ENCODE measurements at regions not wholly inside any gene's neighbourhood (a gene's known extent, or its start where the extent isn't known, plus 50 kb on each side); places are given as distances from the start of the nearest gene placed in this dataset.

GRCh38 chr5:155416765-155417164 lies 403.2 kb downstream of the KIF4B start:
- DNase-seq = no peak

DNA sequence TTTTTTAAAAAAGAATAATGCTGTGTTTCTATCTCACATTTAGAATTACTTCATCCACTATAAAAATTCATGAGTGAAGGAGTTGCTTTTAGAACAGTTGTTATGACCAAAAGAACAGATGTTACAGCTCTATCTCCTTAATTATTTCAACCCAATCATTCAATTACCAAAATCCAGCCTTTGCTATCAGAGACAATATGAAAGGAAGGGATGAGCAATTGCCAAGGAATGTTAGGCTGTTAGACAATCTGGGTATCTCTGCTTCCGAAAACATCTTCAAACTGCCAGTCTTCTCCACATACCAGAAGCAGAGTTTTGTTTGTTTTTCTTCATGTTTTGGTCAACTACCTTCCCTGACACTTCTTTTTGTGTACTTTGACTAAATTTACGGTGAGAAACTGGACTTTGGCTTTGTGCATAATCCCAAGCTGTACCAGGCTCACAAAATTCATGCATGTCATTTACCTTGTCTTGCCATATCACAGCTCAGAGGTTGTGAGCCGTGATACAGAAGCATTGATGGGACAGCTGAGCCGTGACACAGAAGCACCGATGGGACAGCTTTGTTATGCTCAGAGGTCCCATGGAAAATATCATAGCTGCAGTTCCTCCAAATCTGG lies 405.5 kb downstream of the KIF4B start:
- DNase-seq = peak; percentile 3

DNA sequence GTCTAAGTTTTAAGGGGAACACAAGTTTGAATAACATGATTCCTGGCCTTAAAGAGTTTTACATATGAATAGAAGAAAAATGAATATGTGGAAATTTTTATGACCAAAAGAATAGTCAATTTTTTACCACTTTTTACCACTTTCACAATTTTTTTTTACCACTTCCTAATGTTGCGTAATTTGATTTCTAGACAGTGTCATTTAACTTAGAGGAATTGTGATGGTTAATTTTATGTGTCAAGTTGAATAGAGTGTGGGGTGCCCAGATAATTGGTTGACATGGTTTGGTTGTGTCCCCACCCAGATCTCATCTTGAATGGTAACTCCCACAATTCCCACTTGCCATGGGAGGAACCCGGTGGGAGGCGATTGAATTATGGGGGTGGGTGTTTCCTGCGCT lies 416.6 kb downstream of the KIF4B start:
- no peak for DNase-seq

GRCh38 chr5:155434267-155434666 lies 420.7 kb downstream of the KIF4B start:
- DNase-seq = no peak

- DNase-seq = no peak
Measured at GRCh38 chr5:155434681-155435080, 421.1 kb downstream of the KIF4B start.

- DNase-seq = no peak
Measured at GRCh38 chr5:155441849-155442248, 428.3 kb downstream of the KIF4B start.

DNA sequence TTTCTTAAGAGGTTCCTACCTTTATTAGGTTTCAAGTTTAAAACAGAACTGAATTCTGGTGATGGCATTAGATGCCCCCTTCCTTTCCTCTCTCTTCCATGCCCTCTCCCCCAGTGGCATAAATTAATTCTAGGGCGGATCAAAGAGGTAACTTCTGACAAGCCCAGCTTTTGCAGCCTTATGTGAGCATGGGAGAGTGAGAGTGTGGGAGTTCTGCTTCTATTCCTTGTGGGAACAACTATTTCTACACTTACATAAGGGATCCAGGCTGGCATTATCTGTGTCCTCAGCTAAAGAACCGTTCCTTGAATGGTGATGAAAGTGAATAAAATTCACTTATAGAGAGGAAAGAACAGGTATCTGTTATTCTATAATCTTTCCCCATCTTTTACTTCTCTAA lies 437.6 kb downstream of the KIF4B start:
- no peak for DNase-seq

DNA sequence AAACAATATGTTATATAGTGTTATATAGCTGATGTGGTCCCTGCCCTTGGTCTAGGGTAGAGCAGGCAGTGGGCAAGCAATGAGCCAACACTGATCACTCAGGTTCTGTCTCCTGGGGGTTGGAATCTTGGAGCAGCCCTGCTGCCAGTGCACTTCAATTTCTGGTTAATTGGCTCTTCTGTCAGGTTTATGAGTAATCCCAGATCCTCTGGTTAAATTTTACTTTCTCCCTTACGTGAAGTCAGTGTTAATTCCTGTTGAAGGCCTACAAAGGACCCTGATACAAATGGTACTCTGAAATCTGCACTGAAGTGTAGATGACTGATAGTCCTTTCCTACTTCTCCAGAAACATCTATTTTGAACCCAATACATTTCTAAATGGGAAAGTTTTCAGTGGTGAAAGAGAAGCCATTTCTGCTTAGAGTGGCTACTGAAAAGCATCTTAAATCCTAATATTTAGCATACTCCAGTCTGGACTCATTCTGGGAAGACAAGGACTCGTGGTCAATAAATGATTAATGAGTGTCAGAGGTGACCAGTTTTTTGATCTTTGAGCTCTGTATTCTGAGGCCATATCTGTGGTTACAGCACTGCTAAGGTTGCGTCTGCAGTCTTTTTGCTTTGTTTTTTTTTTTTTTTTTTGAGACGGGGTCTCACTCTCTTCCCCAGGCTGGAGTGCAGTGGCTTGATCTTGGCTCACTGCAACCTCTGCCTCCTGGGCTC lies 442.4 kb downstream of the KIF4B start:
- no peak for DNase-seq

- DNase-seq = no peak
Measured at GRCh38 chr5:155459889-155460500, 446.4 kb downstream of the KIF4B start.

DNA sequence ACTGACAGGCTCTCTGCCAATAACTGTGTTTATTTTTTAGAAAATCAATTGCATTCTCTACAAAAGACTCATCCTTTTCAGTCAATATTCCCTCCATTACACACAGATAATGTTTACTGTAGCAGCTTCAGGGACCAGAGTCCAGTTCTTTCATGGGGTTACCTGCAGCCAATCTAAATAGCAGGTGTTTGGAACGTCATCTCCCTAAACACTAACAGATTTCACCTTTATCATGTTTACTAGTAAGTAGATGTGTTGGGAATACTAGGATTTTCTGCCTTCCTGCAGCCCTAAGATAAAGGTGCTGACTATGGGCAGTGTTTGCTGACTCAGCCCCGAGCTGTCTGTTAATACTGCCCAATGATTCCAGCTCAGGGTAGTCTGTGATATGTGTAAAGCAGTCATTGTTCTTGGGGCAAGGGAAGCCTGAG lies 447.0 kb downstream of the KIF4B start:
- no peak for DNase-seq

DNA sequence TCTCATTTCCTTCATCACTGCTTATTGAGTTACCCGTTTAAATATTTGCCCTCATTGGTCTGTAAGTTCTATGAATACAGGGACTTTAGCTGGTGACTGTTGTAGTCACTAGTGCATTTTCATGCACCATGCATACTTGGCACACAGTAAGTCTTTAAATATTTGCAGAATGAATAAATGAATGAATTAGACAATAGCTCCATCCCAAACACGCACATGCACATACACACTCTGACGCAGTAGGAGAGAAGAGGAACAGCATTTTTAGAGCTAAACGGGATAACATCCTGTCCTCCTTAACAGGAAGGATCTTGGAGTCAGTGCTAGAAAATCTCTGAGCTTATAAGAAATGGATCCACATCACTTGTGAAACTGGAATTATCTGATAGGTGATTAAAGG lies 447.7 kb downstream of the KIF4B start:
- DNase-seq = no peak

DNA sequence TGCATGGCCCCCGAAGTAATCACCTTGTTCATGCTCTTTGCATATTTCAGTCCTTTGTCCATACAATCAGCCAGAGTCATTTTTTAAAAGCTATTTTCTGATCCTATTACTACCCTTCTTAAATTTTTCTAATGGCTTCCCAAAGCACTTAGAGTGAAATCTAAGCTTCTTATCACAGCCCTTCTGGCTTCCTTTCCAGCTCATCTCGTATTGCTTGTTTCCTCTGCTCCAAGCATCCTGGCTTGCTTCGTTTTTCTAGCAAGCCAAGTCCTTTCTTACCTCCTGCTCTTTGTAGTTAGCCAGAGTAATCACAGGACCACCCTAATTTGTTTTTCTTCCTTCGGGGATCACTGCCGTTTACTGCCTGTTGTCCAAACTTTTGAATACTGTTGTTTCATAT lies 453.3 kb downstream of the KIF4B start:
- no peak for DNase-seq

DNA sequence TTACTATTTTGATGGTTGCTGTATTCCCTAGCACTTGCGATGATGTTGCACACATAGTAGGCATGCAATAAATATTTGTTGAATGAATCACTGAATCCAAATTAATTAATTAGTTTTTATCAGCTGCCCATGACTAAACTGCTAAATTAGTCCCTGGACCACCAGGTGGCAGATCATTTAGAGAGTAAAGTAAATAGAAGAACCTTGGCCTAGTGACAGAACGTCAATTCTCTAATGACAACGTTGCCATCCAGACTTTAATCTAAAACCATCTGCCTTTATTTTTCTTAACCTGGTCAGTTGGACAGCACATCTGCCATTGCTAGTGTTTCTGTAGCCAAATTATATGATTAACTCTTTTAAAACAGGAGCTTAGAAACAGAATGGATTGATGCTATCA lies 457.5 kb downstream of the KIF4B start:
- no peak for DNase-seq

- DNase-seq = no peak
Measured at GRCh38 chr5:155472780-155473179, 459.2 kb downstream of the KIF4B start.

DNA sequence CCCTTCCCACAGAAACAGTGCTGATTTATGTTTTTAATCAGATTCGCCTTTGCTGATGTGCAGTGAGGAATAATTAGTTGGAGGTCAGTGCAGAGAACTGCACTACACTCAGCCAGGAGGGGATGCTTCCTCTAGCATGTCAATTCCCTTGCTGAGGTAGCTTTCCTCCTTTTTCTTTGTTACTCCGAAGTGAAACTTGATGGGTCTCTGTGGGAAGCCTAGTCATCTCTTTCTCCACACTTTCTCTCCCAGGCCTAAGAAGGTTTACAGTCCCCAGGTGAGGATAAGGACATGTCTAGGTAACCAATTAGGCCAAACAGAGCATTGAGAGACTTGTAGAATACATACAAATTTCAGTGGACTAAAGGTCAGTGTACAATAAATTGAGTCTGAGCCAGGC lies 461.8 kb downstream of the KIF4B start:
- no peak for DNase-seq

DNA sequence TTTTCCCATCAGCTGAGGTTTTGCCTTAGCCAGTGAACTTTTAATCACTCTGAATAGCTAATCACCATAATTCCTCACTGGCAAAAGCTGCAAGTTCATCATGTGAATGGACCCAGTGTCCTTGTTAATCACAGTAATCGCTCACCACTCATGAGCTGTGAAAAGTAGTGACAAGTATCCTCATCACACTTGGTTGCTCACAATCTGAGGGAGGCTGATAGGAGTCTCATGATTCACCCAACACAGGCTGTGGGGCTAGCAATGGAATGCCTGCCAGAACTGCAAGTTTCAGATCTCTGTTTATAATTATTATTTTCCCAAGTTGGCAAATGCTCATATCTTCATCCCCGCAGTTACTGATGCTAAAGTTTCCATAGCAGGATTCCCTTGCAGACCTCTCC lies 467.2 kb downstream of the KIF4B start:
- DNase-seq = no peak

DNA sequence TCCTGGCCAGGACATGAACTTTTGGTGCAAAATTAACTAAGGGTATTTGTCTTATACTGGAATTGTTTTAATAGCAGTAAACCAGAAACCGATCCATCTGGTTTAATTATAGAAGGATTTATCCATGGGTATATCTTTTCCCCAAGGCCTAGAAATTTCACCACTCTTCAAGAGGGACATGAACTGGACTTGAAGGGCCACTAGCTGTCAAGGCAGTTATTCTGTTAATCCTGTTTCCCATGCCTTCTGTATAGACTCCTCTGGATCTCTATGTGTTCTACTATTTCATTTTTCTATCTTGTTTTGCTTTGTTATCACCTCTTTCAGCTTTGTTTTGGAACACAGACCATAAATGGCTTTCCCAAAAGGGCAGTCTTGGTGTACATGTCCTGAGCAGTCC lies 467.6 kb downstream of the KIF4B start:
- no peak for DNase-seq

GRCh38 chr5:155482428-155482827 lies 468.9 kb downstream of the KIF4B start:
- DNase-seq = no peak

DNA sequence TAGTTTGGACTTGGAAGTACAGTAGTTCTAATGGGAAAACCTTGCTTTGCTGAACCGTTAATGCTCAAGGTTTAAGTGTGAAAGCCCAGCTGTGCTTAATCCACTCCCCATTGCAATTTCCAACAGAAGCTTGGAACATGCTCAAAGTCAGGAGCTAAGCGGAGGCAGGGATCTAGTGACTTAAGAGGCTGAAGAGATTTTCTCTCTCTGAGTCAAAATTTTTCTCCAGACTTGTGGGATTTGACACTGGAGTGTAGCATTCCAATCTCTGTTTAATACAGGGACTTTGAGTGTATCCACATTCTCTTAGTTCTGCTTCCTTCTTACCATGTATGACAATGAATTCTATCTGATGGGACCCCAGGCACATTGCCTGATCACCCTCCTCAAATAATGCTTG lies 471.8 kb downstream of the KIF4B start:
- DNase-seq = no peak

DNA sequence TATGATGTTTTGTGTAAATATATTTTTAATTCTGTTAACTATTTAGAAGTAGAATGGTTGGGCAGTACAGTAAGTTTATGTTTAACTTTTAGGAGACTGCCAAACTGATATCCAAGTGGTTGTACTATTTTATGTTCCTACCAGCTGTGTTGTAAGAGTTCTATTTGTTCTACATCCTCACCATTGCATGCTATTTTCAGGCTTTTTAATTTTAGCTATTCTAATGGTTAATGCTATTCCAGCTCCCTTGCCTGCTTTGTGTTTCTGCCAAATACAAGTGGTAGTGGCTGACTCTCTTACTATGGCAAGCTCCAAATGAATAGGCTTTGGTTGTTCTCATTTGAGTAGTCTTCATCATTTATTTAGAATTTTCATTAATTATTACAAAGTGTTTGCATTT lies 476.4 kb downstream of the KIF4B start:
- no peak for DNase-seq

- no peak for DNase-seq
Measured at GRCh38 chr5:155492191-155492590, 478.6 kb downstream of the KIF4B start.

DNA sequence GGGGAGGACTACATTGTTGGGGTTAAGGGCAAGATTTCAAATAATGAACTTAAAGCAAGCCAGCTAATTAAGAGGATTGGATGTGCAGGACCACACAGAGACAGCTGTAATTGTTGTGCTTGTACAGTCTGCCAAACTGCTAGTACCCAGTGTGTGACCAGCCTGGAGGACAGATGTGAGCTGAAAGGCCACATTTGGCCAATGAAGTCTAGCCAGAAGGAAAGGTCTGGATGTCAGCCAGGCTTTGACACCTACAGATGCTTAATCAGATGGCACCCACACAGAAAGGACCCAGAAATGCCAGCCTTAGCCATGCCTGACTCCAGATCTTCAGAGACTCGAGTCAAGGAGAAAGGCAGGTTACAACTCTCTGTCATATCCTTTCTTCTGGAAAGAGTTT lies 491.1 kb downstream of the KIF4B start:
- no peak for DNase-seq

- no peak for DNase-seq
Measured at GRCh38 chr5:155507363-155507762, 493.8 kb downstream of the KIF4B start.

DNA sequence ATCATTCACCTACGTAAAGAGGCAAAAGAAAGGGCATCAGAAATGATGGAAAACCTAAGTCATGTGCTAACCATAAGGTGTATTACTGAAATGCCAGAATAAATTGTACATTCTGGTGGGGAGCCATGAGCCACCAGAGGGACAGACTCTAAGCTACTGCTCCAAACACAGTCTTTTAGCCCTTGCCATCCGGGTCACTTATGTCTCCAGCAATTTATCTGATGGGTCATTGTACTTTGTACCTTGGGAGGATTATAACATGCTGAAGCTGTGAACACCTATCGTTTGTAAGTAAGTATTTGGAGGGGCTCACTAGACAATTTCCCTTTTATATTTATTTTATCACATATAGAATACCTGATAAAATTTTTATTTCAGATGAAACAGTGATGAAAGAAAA lies 495.1 kb downstream of the KIF4B start:
- DNase-seq = no peak

All from left kidney (tissue), 1 donor.